ENCODE measurements at regions not wholly inside any gene's neighbourhood (a gene's known extent, or its start where the extent isn't known, plus 50 kb on each side); places are given as distances from the start of the nearest gene placed in this dataset.

DNA sequence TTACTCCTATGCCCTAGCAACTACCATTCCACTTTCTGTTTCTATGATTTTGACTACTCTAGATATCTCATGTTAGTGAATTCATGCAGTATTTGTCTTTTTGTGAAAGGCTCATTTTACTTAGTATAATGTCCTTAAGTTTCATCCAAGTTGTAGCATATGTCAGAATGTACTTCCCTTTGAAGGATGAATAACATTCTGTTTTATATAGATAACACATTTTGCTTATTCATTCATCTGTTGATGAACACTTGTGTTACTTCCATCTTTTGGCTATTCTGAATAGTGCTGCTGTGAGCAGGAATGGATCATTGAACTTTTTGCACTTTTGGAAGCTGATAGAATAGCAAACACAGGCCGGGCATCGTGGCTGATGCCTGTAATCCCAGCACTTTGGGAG lies 140.2 kb upstream of the MYO10 start:
- no peak for TF ChIP-seq YY1 (IDR thresholded peaks at IDR 0.05; ENCODE audit: low read depth)
- TF ChIP-seq, protein P1, sequence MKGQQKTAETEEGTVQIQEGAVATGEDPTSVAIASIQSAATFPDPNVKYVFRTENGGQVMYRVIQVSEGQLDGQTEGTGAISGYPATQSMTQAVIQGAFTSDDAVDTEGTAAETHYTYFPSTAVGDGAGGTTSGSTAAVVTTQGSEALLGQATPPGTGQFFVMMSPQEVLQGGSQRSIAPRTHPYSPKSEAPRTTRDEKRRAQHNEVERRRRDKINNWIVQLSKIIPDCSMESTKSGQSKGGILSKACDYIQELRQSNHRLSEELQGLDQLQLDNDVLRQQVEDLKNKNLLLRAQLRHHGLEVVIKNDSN (IDR thresholded peaks at IDR 0.05), result no peak
- no peak for TF ChIP-seq TCF12 (IDR thresholded peaks at IDR 0.05; ENCODE audit: low read depth)
- TF ChIP-seq, protein P2, sequence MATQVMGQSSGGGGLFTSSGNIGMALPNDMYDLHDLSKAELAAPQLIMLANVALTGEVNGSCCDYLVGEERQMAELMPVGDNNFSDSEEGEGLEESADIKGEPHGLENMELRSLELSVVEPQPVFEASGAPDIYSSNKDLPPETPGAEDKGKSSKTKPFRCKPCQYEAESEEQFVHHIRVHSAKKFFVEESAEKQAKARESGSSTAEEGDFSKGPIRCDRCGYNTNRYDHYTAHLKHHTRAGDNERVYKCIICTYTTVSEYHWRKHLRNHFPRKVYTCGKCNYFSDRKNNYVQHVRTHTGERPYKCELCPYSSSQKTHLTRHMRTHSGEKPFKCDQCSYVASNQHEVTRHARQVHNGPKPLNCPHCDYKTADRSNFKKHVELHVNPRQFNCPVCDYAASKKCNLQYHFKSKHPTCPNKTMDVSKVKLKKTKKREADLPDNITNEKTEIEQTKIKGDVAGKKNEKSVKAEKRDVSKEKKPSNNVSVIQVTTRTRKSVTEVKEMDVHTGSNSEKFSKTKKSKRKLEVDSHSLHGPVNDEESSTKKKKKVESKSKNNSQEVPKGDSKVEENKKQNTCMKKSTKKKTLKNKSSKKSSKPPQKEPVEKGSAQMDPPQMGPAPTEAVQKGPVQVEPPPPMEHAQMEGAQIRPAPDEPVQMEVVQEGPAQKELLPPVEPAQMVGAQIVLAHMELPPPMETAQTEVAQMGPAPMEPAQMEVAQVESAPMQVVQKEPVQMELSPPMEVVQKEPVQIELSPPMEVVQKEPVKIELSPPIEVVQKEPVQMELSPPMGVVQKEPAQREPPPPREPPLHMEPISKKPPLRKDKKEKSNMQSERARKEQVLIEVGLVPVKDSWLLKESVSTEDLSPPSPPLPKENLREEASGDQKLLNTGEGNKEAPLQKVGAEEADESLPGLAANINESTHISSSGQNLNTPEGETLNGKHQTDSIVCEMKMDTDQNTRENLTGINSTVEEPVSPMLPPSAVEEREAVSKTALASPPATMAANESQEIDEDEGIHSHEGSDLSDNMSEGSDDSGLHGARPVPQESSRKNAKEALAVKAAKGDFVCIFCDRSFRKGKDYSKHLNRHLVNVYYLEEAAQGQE (IDR thresholded peaks at IDR 0.05; ENCODE audit: low read depth), result no peak
- no peak for TF ChIP-seq EP300 (IDR thresholded peaks at IDR 0.05; ENCODE audit: borderline replicate concordance)
- no peak for TF ChIP-seq MAX (IDR thresholded peaks at IDR 0.05)
- no peak for TF ChIP-seq FOXM1 (IDR thresholded peaks at IDR 0.05; ENCODE audit: borderline replicate concordance, low read depth)
- TF ChIP-seq TAF1 (IDR thresholded peaks at IDR 0.05; ENCODE audit: low read depth), result no peak
- TF ChIP-seq EGR1 (IDR thresholded peaks at IDR 0.05), result no peak
- no peak for TF ChIP-seq RAD21 (IDR thresholded peaks at IDR 0.05; ENCODE audit: low read depth)
- no peak for TF ChIP-seq ZBTB7A (IDR thresholded peaks at IDR 0.05; ENCODE audit: low read depth)
- no peak for TF ChIP-seq TEAD4 (IDR thresholded peaks at IDR 0.05)
- no peak for TF ChIP-seq CREB1 (IDR thresholded peaks at IDR 0.05; ENCODE audit: low read depth)
- TF ChIP-seq NFIC (IDR thresholded peaks at IDR 0.05), result no peak

Data from Ishikawa (cell line).